ENCODE measurements at regions not wholly inside any gene's neighbourhood (a gene's known extent, or its start where the extent isn't known, plus 50 kb on each side); places are given as distances from the start of the nearest gene placed in this dataset.

DNA sequence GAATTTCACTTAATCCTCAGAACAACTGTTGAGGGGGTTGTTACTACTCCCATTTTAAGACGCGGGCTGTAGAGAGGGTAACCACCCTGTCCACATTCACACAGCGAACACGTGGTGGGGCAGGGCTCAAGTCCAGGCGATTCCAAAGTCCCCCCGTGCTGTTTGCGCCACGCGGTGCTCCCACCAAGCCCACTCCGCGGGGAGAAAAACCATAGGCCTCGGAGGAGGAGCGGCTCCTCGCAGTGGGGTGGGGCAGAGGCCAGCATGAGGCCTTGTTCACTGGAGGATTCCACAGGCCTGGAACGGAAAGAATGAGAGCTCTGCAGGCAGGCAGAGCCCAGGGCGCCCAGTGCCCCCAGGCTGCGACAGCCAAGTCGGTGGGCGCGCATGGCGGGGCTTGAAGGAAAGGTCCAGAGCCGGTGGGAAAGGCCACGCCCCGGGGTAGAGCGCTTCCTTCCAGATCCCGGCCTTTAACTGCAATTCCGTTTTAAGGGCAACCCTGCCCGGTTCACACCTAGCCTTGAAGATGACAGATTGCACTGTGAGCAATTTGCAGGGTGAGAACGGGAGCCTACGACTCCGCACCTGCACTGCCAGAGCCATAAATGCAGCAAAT, 161.8 kb upstream of the TBL1XR1 start:
- Histone ChIP-seq H4K5ac (ENCODE audit: insufficient read length, low read depth, low read length) (peak overlapping the region; percentile 86), H2BK15ac (ENCODE audit: low read length) (peak overlapping the region; percentile 53; the same call in 1 of the 2 replicates), H2BK120ac (replicated peaks; ENCODE audit: low read depth, low read length) (peak overlapping the region; percentile 99), H3K4ac (replicated peaks; ENCODE audit: insufficient read length, low read depth, low read length) (peak overlapping the region; percentile 99), H4K20me1 (replicated peaks in 1 of 2; ENCODE audit: control insufficient read depth in 1 of 2, insufficient read depth in 2 of 2, low read length in 2 of 2) (no peaks in the 10 kb centered on the region), H2AFZ (ENCODE audit: low read length) (0 out of 2 replicates have a peak overlapping the region, but pooled peaks have one; percentile 46), H3K9ac (replicated peaks in 1 of 4; ENCODE audit: extremely low read depth in 1 of 4, low read depth in 3 of 4, low read length in 3 of 4) (peak overlapping the region in 3 of 4 experiments; percentile 43 to 54 (median 52); a peak in 6 of 7 replicates), H3K4me2 (ENCODE audit: insufficient read depth in 1 of 2, low read depth in 2 of 2, low read length in 2 of 2) (peak overlapping the region; percentile 65 to 80), H3K23ac (ENCODE audit: insufficient read length) (no peak overlapping the region), H3K23me2 (ENCODE audit: low read depth, low read length) (peaks cover 7% of the 10 kb centered on the region), H2BK5ac (ENCODE audit: low read depth, low read length) (peak overlapping the region; percentile 96), H4K8ac (ENCODE audit: extremely low read depth, insufficient read depth, low read length) (peak overlapping the region; percentile 94), H3K18ac (ENCODE audit: extremely low read depth, low read length) (peak overlapping the region; percentile 97), H3K4me1 (replicated peaks in 1 of 4; ENCODE audit: control insufficient read depth in 3 of 4, insufficient read depth in 4 of 4, low read length in 3 of 4) (peaks cover 10 to 33% (median 20%) of the 10 kb centered on the region in 4 experiments), H3K27me3 (replicated peaks in 1 of 4; ENCODE audit: control insufficient read depth in 3 of 4, extremely low read depth in 1 of 4, insufficient read depth in 3 of 4, low read length in 3 of 4) (no peaks in the 10 kb centered on the region; a peak in 2 of 7 replicates), H2AK5ac (ENCODE audit: low read depth, low read length) (0 out of 2 replicates have a peak overlapping the region, but pooled peaks have one; percentile 66), H3K27ac (ENCODE audit: low read depth, low read length) (peak overlapping the region; percentile 54), H3K4me3 (ENCODE audit: extremely low read depth in 1 of 4, insufficient read depth in 2 of 4, low read depth in 3 of 4, low read length in 4 of 4) (peak overlapping the region; percentile 2 to 56 (median 24); a peak in 5 of 8 replicates), H4K91ac (replicated peaks; ENCODE audit: insufficient read length, low read length) (peak overlapping the region; percentile 98), H3K36me3 (ENCODE audit: control insufficient read depth in 2 of 4, insufficient read depth in 4 of 4, low read length in 3 of 4) (no peaks in the 10 kb centered on the region), H2BK20ac (ENCODE audit: low read length) (peak overlapping the region; percentile 94; the same call in 1 of the 2 replicates), H3K9me3 (ENCODE audit: insufficient read depth in 2 of 2, low read depth in 1 of 2, low read length in 1 of 2) (no peaks in the 10 kb centered on the region), H3K79me2 (ENCODE audit: control insufficient read depth in 1 of 2, insufficient read depth in 2 of 2, low read length in 2 of 2) (no peaks in the 10 kb centered on the region), H3K79me1 (ENCODE audit: low read depth, low read length) (no peaks in the 10 kb centered on the region), H3K56ac (replicated peaks; ENCODE audit: insufficient read length, low read depth, low read length) (peak overlapping the region; percentile 72), H2BK12ac (ENCODE audit: low read depth, low read length) (peak overlapping the region; percentile 98), H3K14ac (ENCODE audit: insufficient read length) (no peak overlapping the region)
- FAIRE-seq, result no peak
- TF ChIP-seq SIN3A (conservative IDR thresholded peaks at IDR 0.05 in 1 of 2, IDR thresholded peaks at IDR 0.05 in 1 of 2; ENCODE audit: low read depth in 1 of 2, low read length in 2 of 2), result no peak
- peak; percentile 16 for TF ChIP-seq ASH2L (IDR thresholded peaks at IDR 0.05; ENCODE audit: low read length)
- 0 out of 2 replicates have a peak, but pooled peaks have one; percentile 15 for TF ChIP-seq RBBP5 (IDR thresholded peaks at IDR 0.05; ENCODE audit: borderline replicate concordance, low read depth, low read length)
- no peak for TF ChIP-seq KDM5A (IDR thresholded peaks at IDR 0.05; ENCODE audit: low read length)
- TF ChIP-seq, protein P1, sequence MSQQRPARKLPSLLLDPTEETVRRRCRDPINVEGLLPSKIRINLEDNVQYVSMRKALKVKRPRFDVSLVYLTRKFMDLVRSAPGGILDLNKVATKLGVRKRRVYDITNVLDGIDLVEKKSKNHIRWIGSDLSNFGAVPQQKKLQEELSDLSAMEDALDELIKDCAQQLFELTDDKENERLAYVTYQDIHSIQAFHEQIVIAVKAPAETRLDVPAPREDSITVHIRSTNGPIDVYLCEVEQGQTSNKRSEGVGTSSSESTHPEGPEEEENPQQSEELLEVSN (IDR thresholded peaks at IDR 0.05), result peak; percentile 30; the same call in 1 of the 2 replicates
- peak; percentile 82 for TF ChIP-seq MAX (IDR thresholded peaks at IDR 0.05)
- peak; percentile 23; the same call in 1 of the 2 replicates for TF ChIP-seq BACH1 (IDR thresholded peaks at IDR 0.05; ENCODE audit: low read length)
- CTCF ChIA-PET (ENCODE audit: partially characterized antibody), result interaction anchor here (0.6 to 1.4 kb wide), 7 partner anchors 10 to 419 kb away, joined by 3 to 4 read pairs (median 3); no protein-coding TSS in a partner anchor
- DNase-seq (ENCODE audit: low read depth in 1 of 2, low spot score in 2 of 2), result peak in 1 of 2 experiments; percentile 76
- POLR2A ChIA-PET (ENCODE audit: partially characterized antibody), result interaction anchor here (0.6 to 6.2 kb wide), 11 partner anchors 9 to 279 kb away, joined by 3 to 82 read pairs (median 3); partner anchors contain the start of gene TBL1XR1
- WGBS, 2 experiments (ENCODE audit: extremely low coverage in 1 of 2, insufficient coverage in 1 of 2, insufficient read length in 1 of 2, insufficient replicate concordance in 2 of 2, low coverage in 1 of 2, low lambda C conversion rate in 2 of 2, missing lambda C conversion rate in 1 of 2), result 8% methylated on average over 31 of the region's 31 CpGs; no CpG with 5 or more reads in 1 of the 2 experiments
